ENCODE measurements at regions not wholly inside any gene's neighbourhood (a gene's known extent, or its start where the extent isn't known, plus 50 kb on each side); places are given as distances from the start of the nearest gene placed in this dataset.

DNA sequence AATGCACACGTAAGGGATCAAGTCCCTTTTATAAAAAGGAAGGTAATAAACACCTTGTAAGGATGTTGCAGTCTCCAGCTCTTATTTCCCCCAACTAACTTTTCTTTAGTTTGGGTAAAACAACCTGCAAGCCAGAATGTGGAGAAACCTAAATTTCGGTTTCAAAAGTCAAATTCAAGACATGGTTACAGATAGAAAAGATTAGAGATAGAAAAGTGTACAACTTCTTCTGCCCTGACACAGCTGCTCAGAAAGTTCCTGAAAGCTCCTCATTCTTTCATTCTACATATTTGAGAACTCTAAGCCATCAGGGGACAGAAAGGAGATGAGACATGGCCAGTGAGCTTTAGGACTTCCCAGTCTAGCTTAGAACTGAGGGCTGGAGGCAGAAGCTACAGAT, 574.9 kb downstream of the DIPK2A start:
- no peak for TF ChIP-seq POLR2A (IDR thresholded peaks at IDR 0.05)
- TF ChIP-seq, protein P1, sequence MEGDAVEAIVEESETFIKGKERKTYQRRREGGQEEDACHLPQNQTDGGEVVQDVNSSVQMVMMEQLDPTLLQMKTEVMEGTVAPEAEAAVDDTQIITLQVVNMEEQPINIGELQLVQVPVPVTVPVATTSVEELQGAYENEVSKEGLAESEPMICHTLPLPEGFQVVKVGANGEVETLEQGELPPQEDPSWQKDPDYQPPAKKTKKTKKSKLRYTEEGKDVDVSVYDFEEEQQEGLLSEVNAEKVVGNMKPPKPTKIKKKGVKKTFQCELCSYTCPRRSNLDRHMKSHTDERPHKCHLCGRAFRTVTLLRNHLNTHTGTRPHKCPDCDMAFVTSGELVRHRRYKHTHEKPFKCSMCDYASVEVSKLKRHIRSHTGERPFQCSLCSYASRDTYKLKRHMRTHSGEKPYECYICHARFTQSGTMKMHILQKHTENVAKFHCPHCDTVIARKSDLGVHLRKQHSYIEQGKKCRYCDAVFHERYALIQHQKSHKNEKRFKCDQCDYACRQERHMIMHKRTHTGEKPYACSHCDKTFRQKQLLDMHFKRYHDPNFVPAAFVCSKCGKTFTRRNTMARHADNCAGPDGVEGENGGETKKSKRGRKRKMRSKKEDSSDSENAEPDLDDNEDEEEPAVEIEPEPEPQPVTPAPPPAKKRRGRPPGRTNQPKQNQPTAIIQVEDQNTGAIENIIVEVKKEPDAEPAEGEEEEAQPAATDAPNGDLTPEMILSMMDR (IDR thresholded peaks at IDR 0.05) = no peak

Measured in tibial nerve (tissue), 3 donors.